Loucy (cell line): ENCODE measurements at regions not wholly inside any gene's neighbourhood (a gene's known extent, or its start where the extent isn't known, plus 50 kb on each side); places are given as distances from the start of the nearest gene placed in this dataset.

Source experiments
- H2AFZ ChIP-seq: fragments of 200-600 bp; sonication (generic); 2 replicates; pipeline ENCODE4 v1.6.0; 2016; ENCODE audit warnings: antibody characterized with exemption, mild to moderate bottlenecking, low read length, moderate library complexity
- H3F3A ChIP-seq: fragments of 200-600 bp; 2 replicates; pipeline ENCODE4 v1.6.0; 2016; ENCODE audit warnings: antibody characterized with exemption, low read depth, mild to moderate bottlenecking
- H3K27me3 ChIP-seq: fragments of 200-600 bp; sonication (generic); 2 replicates; pipeline ENCODE4 v1.6.1; 2014; ENCODE audit warnings: low read length, mild to moderate bottlenecking; ENCODE audit not compliant: insufficient read depth, poor library complexity, severe bottlenecking
- H3K36me3 ChIP-seq: fragments of 200-600 bp; sonication (generic); 2 replicates; pipeline ENCODE4 v1.6.1; 2016; ENCODE audit warnings: low read length; ENCODE audit not compliant: insufficient read depth
- H3K4me1 ChIP-seq: fragments of 200-600 bp; sonication (generic); 2 replicates; pipeline ENCODE4 v1.5.1; 2014; ENCODE audit warnings: low read length, mild to moderate bottlenecking; ENCODE audit not compliant: insufficient read depth, poor library complexity, severe bottlenecking
- H3K4me2 ChIP-seq: fragments of 200-600 bp; sonication (generic); 2 replicates; pipeline ENCODE4 v1.6.0; 2014; ENCODE audit warnings: antibody characterized with exemption, low read length, low read depth, mild to moderate bottlenecking; ENCODE audit not compliant: poor library complexity, severe bottlenecking
- H3K4me3 ChIP-seq: fragments of 200-600 bp; sonication (generic); 2 replicates; pipeline ENCODE4 v1.5.1; 2014; ENCODE audit warnings: low read length, mild to moderate bottlenecking, mixed read lengths; ENCODE audit not compliant: poor library complexity, severe bottlenecking
- H3K79me2 ChIP-seq: fragments of 200-600 bp; sonication (generic); 2 replicates; pipeline ENCODE4 v1.6.1; 2014; ENCODE audit warnings: low read length; ENCODE audit not compliant: insufficient read depth
- H3K9ac ChIP-seq: fragments of 200-600 bp; sonication (generic); 2 replicates; pipeline ENCODE4 v1.6.0; 2014; ENCODE audit warnings: mild to moderate bottlenecking, low read depth, low read length, moderate library complexity; ENCODE audit not compliant: poor library complexity, severe bottlenecking
- H3K9me2 ChIP-seq: fragments of 200-600 bp; sonication (generic); replicated peaks from 2 replicates; pipeline ENCODE4 v1.6.1; 2016; ENCODE audit warnings: low read depth, low read length, mixed read lengths
- H3K9me3 ChIP-seq: fragments of 200-600 bp; sonication (generic); 2 replicates; pipeline ENCODE4 v1.6.1; 2014; ENCODE audit warnings: mild to moderate bottlenecking, antibody characterized with exemption, low read length, low read depth; ENCODE audit not compliant: insufficient read depth
- H4K20me1 ChIP-seq: fragments of 200-600 bp; sonication (generic); 2 replicates; pipeline ENCODE4 v1.6.0; 2014; ENCODE audit warnings: antibody characterized with exemption, low read length, mild to moderate bottlenecking; ENCODE audit not compliant: insufficient read depth, poor library complexity, severe bottlenecking
- EZH2phosphoT487 ChIP-seq: fragments of 200-600 bp; IDR thresholded peaks from 2 replicates; pipeline ENCODE4 v1.6.1; 2018; ENCODE audit warnings: antibody characterized with exemption, mild to moderate bottlenecking, moderate library complexity, borderline replicate concordance
- TF ChIP-seq, protein P1 (sequence below): fragments of 200-600 bp; sonication (generic); conservative IDR thresholded peaks from 2 replicates; pipeline ENCODE4 v1.5.1; 2014; ENCODE audit warnings: mild to moderate bottlenecking, antibody characterized with exemption, low read length

DNA sequence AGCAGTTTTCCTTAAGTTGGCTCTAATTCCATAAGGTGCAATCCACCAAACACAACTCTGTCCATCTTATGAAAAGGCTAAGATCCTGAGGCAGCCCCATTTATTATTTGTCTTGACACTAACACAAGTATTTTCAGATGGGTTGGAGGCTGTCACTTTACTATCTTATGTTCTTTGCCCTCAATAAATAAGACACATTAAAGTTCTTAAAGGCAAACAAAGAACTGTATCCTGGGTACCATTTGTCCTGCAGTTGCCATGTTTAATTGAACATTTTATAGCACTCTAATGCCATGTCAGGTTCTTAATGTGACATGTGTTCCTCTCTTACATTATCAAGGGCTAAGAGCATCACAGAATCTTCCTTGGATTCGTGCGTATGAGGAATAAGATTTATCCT is 189.5 kb upstream of the SNX2 start:
- no peak overlapping the region for H3K9ac ChIP-seq
- no peaks in the 10 kb centered on the region for H3K79me2 ChIP-seq
- no peaks in the 10 kb centered on the region for H3K4me1 ChIP-seq
- no peaks in the 10 kb centered on the region for H3K27me3 ChIP-seq
- H3K9me3 ChIP-seq = no peaks in the 10 kb centered on the region
- H4K20me1 ChIP-seq = no peaks in the 10 kb centered on the region
- TF ChIP-seq, protein P1, sequence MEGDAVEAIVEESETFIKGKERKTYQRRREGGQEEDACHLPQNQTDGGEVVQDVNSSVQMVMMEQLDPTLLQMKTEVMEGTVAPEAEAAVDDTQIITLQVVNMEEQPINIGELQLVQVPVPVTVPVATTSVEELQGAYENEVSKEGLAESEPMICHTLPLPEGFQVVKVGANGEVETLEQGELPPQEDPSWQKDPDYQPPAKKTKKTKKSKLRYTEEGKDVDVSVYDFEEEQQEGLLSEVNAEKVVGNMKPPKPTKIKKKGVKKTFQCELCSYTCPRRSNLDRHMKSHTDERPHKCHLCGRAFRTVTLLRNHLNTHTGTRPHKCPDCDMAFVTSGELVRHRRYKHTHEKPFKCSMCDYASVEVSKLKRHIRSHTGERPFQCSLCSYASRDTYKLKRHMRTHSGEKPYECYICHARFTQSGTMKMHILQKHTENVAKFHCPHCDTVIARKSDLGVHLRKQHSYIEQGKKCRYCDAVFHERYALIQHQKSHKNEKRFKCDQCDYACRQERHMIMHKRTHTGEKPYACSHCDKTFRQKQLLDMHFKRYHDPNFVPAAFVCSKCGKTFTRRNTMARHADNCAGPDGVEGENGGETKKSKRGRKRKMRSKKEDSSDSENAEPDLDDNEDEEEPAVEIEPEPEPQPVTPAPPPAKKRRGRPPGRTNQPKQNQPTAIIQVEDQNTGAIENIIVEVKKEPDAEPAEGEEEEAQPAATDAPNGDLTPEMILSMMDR = no peak
- TF ChIP-seq EZH2phosphoT487 = no peak
- H3F3A ChIP-seq = no peaks in the 10 kb centered on the region
- H2AFZ ChIP-seq = no peak overlapping the region
- no peak overlapping the region for H3K4me2 ChIP-seq
- no peaks in the 10 kb centered on the region for H3K9me2 ChIP-seq
- H3K36me3 ChIP-seq = no peaks in the 10 kb centered on the region
- no peak overlapping the region for H3K4me3 ChIP-seq

DNA sequence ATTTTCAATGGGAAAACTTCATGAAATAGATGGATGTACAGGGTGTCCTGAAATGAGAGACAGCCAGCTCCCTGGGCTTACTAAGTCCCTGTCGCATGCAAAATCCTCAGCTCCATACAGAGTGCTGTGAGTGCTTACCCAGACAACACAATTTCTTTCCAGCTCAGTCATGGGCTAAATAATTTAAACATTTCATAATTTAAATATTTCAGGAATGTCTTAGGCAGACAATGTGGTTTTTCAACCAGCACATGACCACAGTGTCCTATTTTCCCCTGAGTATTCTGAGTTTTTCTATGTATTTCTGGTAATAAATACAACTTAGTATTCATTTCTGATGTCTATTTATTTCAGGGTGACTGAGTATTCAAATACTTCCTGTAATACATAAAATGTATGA is 188.5 kb upstream of the SNX2 start:
- Histone ChIP-seq H3K4me3 (no peak overlapping the region), H3K36me3 (no peaks in the 10 kb centered on the region), H3K4me1 (no peaks in the 10 kb centered on the region), H4K20me1 (no peaks in the 10 kb centered on the region), H3K4me2 (no peak overlapping the region), H2AFZ (no peak overlapping the region), H3K9ac (no peak overlapping the region), H3K79me2 (no peaks in the 10 kb centered on the region), H3K9me3 (no peaks in the 10 kb centered on the region), H3F3A (no peaks in the 10 kb centered on the region), H3K9me2 (no peaks in the 10 kb centered on the region), H3K27me3 (no peaks in the 10 kb centered on the region)
- TF ChIP-seq, protein P1 = no peak
- no peak for TF ChIP-seq EZH2phosphoT487

DNA sequence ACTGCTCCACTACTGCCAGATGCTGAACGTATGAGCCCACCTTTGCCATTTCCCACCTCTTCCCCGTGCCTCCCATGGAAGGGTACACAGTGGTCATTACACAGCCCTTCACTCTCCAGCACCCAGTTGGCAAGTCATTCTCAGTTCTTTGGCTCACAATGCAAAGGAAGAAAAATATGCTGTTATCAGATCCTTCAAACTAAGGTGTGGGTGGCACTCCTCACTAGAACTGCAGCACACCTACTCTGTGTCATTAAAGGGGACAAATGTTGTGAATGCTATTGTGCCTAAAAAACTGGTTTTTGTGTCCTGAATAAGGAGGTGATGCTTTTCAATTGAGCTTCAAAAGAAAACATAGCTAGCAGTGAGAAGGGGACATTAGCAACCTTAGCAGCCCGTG is 183.1 kb upstream of the SNX2 start:
- Histone ChIP-seq H4K20me1 (no peaks in the 10 kb centered on the region), H3K27me3 (no peaks in the 10 kb centered on the region), H3K9me2 (no peaks in the 10 kb centered on the region), H3F3A (no peaks in the 10 kb centered on the region), H3K79me2 (no peaks in the 10 kb centered on the region), H3K9me3 (no peaks in the 10 kb centered on the region), H3K4me3 (no peak overlapping the region), H3K9ac (no peak overlapping the region), H3K4me1 (no peaks in the 10 kb centered on the region), H3K36me3 (no peaks in the 10 kb centered on the region), H2AFZ (no peak overlapping the region), H3K4me2 (no peak overlapping the region)
- no peak for TF ChIP-seq EZH2phosphoT487
- TF ChIP-seq, protein P1 = no peak
